ENCODE measurements at regions not wholly inside any gene's neighbourhood (a gene's known extent, or its start where the extent isn't known, plus 50 kb on each side); places are given as distances from the start of the nearest gene placed in this dataset.

DNA sequence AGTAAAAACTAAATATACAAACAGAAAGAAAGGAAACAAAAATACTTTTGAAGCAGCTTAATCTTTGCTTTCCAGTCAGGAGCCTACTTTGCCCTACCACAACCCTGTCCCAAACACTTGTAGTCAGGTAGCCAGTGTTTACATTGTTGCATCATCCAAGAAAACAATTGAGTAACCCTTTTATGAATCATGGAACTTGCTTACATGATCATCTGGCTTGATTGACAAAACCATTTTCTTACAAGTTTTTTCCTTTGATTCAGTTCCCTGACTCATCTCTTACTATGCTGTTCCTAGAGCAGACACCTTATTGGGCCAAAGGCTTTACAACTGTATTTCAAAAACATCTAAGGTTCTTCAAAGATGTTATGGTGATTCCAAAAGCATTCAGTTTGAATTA lies 740.1 kb downstream of the KLHL13 start:
- Histone ChIP-seq H3K4me3 (ENCODE audit: low read depth, low read length) (no peak overlapping the region), H3K36me3 (ENCODE audit: control insufficient read depth, insufficient read depth, low read length) (no peaks in the 10 kb centered on the region), H3K27me3 (ENCODE audit: control insufficient read depth, insufficient read depth, low read length) (peaks cover 1% of the 10 kb centered on the region)
- TF ChIP-seq, protein P1, sequence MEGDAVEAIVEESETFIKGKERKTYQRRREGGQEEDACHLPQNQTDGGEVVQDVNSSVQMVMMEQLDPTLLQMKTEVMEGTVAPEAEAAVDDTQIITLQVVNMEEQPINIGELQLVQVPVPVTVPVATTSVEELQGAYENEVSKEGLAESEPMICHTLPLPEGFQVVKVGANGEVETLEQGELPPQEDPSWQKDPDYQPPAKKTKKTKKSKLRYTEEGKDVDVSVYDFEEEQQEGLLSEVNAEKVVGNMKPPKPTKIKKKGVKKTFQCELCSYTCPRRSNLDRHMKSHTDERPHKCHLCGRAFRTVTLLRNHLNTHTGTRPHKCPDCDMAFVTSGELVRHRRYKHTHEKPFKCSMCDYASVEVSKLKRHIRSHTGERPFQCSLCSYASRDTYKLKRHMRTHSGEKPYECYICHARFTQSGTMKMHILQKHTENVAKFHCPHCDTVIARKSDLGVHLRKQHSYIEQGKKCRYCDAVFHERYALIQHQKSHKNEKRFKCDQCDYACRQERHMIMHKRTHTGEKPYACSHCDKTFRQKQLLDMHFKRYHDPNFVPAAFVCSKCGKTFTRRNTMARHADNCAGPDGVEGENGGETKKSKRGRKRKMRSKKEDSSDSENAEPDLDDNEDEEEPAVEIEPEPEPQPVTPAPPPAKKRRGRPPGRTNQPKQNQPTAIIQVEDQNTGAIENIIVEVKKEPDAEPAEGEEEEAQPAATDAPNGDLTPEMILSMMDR (IDR thresholded peaks at IDR 0.05; ENCODE audit: insufficient read depth, low read length, severe bottlenecking) = no peak
- DNase-seq (ENCODE audit: low read depth) (peak; percentile 93), FAIRE-seq (no peak)

DNA sequence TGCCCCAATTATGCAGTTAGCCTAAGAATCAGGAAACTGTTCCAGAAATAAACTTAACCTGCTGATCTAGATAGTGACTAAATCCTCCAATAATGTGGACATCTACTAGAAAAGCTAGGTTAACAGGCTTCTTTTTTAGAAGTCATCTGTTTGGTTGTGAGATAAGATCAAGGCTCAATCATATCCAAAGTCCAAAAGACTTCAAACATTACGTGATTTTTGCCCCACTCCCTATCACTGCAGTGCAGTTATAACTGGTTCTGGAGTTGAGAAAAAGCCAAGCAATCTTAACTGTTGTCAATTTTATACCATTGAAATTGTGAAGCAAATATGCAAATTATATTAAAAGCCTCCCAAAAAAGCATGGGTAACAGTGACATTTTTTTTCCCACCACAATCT lies 781.4 kb downstream of the KLHL13 start:
- DNase-seq (ENCODE audit: low read depth) (no peak), FAIRE-seq (no peak)
- H3K4me3 ChIP-seq (ENCODE audit: low read depth, low read length) = no peak overlapping the region
- TF ChIP-seq, protein P1 (IDR thresholded peaks at IDR 0.05; ENCODE audit: insufficient read depth, low read length, severe bottlenecking) = no peak
- no peaks in the 10 kb centered on the region for H3K27me3 ChIP-seq (ENCODE audit: control insufficient read depth, insufficient read depth, low read length)
- no peaks in the 10 kb centered on the region for H3K36me3 ChIP-seq (ENCODE audit: control insufficient read depth, insufficient read depth, low read length)

DNA sequence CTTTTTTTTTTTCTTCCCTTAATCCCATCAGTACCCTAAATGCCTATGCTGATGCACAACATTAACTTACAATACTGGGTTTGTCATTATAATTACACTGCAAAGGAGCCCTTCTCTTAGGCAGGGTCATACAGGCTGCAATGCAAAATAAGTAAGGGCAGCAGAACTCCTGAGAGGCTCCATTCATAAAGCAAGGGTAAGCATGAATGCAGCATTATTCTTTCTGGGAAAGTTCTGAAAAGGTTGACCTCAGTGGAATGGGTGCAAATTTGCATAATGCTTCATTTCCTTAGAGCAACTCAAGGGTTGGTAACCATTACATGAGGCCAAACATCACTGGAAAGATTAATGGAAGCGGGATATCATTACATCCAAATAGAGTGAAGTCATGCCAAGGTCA lies 789.2 kb downstream of the KLHL13 start:
- no peak for FAIRE-seq
- H3K4me3 ChIP-seq (ENCODE audit: low read depth, low read length) = no peak overlapping the region
- TF ChIP-seq, protein P1 (IDR thresholded peaks at IDR 0.05; ENCODE audit: insufficient read depth, low read length, severe bottlenecking) = no peak
- no peaks in the 10 kb centered on the region for H3K27me3 ChIP-seq (ENCODE audit: control insufficient read depth, insufficient read depth, low read length)
- DNase-seq (ENCODE audit: low read depth) = no peak
- no peaks in the 10 kb centered on the region for H3K36me3 ChIP-seq (ENCODE audit: control insufficient read depth, insufficient read depth, low read length)

DNA sequence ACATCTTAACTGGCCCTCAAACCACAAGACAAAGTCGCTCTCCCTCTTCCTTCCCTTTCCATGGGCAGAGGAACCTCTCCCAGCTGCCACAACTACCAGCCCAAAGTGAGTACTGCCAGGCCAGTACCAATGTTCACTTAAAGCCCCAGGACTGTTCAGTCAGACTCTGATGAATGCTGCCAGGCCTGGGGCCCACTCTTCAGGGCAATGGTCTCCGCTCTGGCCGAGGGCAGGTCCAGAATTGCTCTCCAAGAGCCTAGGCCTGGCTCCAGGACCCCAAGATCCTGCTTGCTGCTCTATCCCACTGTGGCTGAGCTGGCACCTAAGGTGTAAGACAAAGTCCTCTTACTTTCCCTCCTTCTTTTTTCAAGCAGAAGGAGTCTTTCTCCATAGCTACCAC lies 790.9 kb downstream of the KLHL13 start:
- no peaks in the 10 kb centered on the region for H3K27me3 ChIP-seq (ENCODE audit: control insufficient read depth, insufficient read depth, low read length)
- DNase-seq (ENCODE audit: low read depth) = no peak
- H3K36me3 ChIP-seq (ENCODE audit: control insufficient read depth, insufficient read depth, low read length) = no peaks in the 10 kb centered on the region
- FAIRE-seq = no peak
- H3K4me3 ChIP-seq (ENCODE audit: low read depth, low read length) = no peak overlapping the region
- TF ChIP-seq, protein P1 (IDR thresholded peaks at IDR 0.05; ENCODE audit: insufficient read depth, low read length, severe bottlenecking) = no peak

DNA sequence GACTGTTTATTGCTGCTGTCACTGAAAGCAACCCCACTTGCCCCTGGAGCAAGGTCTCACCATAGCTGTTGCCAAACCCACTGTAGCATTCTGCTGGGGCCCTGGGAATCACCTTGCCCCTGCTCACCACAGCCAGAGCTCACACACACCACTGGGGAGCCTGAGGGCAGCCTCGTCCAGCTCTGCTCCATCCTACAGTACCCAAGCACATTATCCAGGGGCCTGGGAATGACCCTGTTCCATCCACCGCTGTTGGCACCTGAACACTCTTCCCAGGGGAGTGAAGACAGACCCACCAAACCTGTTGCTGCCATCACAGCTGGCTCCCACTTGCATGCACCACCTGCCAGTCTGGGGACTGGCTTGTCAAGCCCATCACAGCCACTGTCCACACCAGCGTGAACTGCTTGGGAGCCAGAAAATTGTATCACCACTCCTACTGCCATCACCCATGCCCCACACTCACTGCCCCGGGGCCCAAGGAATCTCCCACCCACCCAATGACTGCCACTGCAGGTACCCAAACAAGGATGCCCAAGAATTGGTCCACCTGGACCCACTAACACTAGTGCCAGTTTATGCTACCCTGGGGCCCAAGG lies 811.3 kb downstream of the KLHL13 start:
- DNase-seq (ENCODE audit: low read depth) (no peak), FAIRE-seq (peak; percentile 62)
- Histone ChIP-seq H3K36me3 (ENCODE audit: control insufficient read depth, insufficient read depth, low read length) (no peaks in the 10 kb centered on the region), H3K4me3 (ENCODE audit: low read depth, low read length) (no peak overlapping the region), H3K27me3 (ENCODE audit: control insufficient read depth, insufficient read depth, low read length) (no peaks in the 10 kb centered on the region)
- TF ChIP-seq, protein P1 (IDR thresholded peaks at IDR 0.05; ENCODE audit: insufficient read depth, low read length, severe bottlenecking) = no peak

- no peak for FAIRE-seq
- Histone ChIP-seq H3K27me3 (ENCODE audit: control insufficient read depth, insufficient read depth, low read length) (no peaks in the 10 kb centered on the region), H3K36me3 (ENCODE audit: control insufficient read depth, insufficient read depth, low read length) (no peaks in the 10 kb centered on the region), H3K4me3 (ENCODE audit: low read depth, low read length) (no peak overlapping the region)
- TF ChIP-seq, protein P1 (IDR thresholded peaks at IDR 0.05; ENCODE audit: insufficient read depth, low read length, severe bottlenecking) = no peak
- no peak for DNase-seq (ENCODE audit: low read depth)
Observed at GRCh38 chrX:117301086-117301485, 815.5 kb downstream of the KLHL13 start.
